Neural crest cell (in vitro differentiated cells): ENCODE measurements at regions not wholly inside any gene's neighbourhood (a gene's known extent, or its start where the extent isn't known, plus 50 kb on each side); places are given as distances from the start of the nearest gene placed in this dataset.

ENCODE experiments used
- DNase-seq: peaks from one replicate; pipeline ENCODE4 v3.0.0; 2021; ENCODE audit warnings: low read depth, mixed read lengths, low spot score
- H3K27ac Mint-ChIP-seq: one replicate; pipeline ENCODE4 v1.8.0; 2021; ENCODE audit warnings: mild to moderate bottlenecking, mixed read lengths; ENCODE audit not compliant: unreplicated experiment
- H3K27me3 Mint-ChIP-seq: 2 replicates; pipeline ENCODE4 v1.8.0; 2021; ENCODE audit warnings: low read depth, mild to moderate bottlenecking, mixed read lengths
- H3K36me3 Mint-ChIP-seq: 2 replicates; pipeline ENCODE4 v1.8.0; 2021; ENCODE audit warnings: low read depth, mild to moderate bottlenecking, mixed read lengths
- H3K4me1 Mint-ChIP-seq: 2 replicates; pipeline ENCODE4 v1.8.0; 2021; ENCODE audit warnings: mixed read lengths
- H3K4me3 Mint-ChIP-seq: one replicate; pipeline ENCODE4 v1.8.0; 2021; ENCODE audit warnings: mild to moderate bottlenecking, mixed read lengths
- H3K9me3 Mint-ChIP-seq: 2 replicates; pipeline ENCODE4 v1.8.0; 2021; ENCODE audit warnings: mixed read lengths
- TF ChIP-seq, protein P1 (sequence below): fragments of 200-600 bp; sonication (generic); conservative IDR thresholded peaks from 2 replicates; pipeline ENCODE4 v1.5.0; 2021; ENCODE audit warnings: antibody characterized with exemption, mild to moderate bottlenecking

- Mint-ChIP-seq H3K4me1 (no peaks in the 10 kb centered on the region), H3K36me3 (no peaks in the 10 kb centered on the region), H3K4me3 (no peak overlapping the region), H3K9me3 (peaks cover 14% of the 10 kb centered on the region), H3K27ac (no peak overlapping the region), H3K27me3 (peaks cover 4% of the 10 kb centered on the region)
- DNase-seq = no peak
- TF ChIP-seq, protein P1, sequence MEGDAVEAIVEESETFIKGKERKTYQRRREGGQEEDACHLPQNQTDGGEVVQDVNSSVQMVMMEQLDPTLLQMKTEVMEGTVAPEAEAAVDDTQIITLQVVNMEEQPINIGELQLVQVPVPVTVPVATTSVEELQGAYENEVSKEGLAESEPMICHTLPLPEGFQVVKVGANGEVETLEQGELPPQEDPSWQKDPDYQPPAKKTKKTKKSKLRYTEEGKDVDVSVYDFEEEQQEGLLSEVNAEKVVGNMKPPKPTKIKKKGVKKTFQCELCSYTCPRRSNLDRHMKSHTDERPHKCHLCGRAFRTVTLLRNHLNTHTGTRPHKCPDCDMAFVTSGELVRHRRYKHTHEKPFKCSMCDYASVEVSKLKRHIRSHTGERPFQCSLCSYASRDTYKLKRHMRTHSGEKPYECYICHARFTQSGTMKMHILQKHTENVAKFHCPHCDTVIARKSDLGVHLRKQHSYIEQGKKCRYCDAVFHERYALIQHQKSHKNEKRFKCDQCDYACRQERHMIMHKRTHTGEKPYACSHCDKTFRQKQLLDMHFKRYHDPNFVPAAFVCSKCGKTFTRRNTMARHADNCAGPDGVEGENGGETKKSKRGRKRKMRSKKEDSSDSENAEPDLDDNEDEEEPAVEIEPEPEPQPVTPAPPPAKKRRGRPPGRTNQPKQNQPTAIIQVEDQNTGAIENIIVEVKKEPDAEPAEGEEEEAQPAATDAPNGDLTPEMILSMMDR = peak; percentile 52
These were observed 220.4 kb upstream of the RAG2 start for GRCh38 chr11:36818410-36818809.

- Mint-ChIP-seq H3K4me3 (no peak overlapping the region), H3K36me3 (no peaks in the 10 kb centered on the region), H3K27ac (no peak overlapping the region), H3K9me3 (peaks cover 14% of the 10 kb centered on the region), H3K27me3 (peaks cover 4% of the 10 kb centered on the region), H3K4me1 (no peaks in the 10 kb centered on the region)
- DNase-seq = no peak
- TF ChIP-seq, protein P1 = no peak
These were observed 219.4 kb upstream of the RAG2 start for GRCh38 chr11:36817336-36817965.

DNA sequence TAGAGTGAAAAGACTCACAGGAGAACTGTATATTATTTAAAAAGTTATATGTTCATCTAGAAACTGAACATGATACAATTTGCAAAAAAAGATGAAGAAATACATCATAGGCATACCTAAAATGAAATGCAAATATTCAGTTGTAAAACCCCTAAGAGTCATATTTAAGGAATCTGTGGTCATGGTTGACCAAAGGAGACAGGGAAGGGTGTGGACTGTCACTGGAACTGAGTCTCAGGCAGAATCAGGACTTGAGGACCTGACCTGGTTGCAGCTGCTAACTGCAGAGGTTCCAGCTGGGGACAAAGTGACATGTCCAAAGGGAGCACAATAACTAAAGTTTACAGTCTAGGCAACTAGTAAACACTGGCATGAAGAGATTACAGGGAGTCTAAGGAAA lies 211.3 kb upstream of the RAG2 start:
- no peaks in the 10 kb centered on the region for H3K9me3 Mint-ChIP-seq

GRCh38 chr11:36807871-36808270 lies 209.8 kb upstream of the RAG2 start:
- Mint-ChIP-seq H3K27ac (no peak overlapping the region), H3K4me1 (no peaks in the 10 kb centered on the region), H3K36me3 (no peaks in the 10 kb centered on the region), H3K27me3 (no peaks in the 10 kb centered on the region), H3K9me3 (no peaks in the 10 kb centered on the region), H3K4me3 (no peak overlapping the region)
- TF ChIP-seq, protein P1 = no peak
- no peak for DNase-seq

More for the DNA sequence above, 211.3 kb upstream of the RAG2 start:
- no peak overlapping the region for H3K27ac Mint-ChIP-seq
- DNase-seq = no peak
- H3K4me3 Mint-ChIP-seq = no peak overlapping the region
- no peaks in the 10 kb centered on the region for H3K27me3 Mint-ChIP-seq
- TF ChIP-seq, protein P1 = no peak
- no peaks in the 10 kb centered on the region for H3K36me3 Mint-ChIP-seq
- H3K4me1 Mint-ChIP-seq = no peaks in the 10 kb centered on the region

DNA sequence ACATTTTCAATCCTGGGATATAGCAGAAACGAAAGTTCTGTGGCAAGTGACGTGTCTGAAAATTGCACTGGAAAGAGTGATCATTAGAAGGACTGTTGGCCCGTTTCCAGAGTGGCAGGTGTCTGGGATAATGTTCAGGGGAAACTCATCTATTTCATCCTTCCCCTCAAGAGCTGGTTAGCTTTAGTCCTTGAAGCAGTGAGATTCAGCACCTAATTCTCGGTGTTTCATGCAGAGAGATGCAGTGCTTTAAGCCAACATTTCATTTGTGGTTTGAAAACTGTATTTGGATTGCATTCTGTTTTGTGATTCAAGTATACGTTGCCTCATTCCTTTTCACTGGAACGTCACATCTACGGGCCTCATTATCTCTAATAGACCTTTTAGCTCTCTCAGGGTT lies 205.0 kb upstream of the RAG2 start:
- TF ChIP-seq, protein P1 = no peak
- Mint-ChIP-seq H3K27ac (no peak overlapping the region), H3K27me3 (no peaks in the 10 kb centered on the region), H3K4me3 (no peak overlapping the region), H3K4me1 (no peaks in the 10 kb centered on the region), H3K9me3 (no peaks in the 10 kb centered on the region), H3K36me3 (no peaks in the 10 kb centered on the region)
- DNase-seq = no peak
